GM21717 (cell line): ENCODE measurements at regions not wholly inside any gene's neighbourhood (a gene's known extent, or its start where the extent isn't known, plus 50 kb on each side); places are given as distances from the start of the nearest gene placed in this dataset.

Experiments used
- ATAC-seq: cut with Tn5 transposase; IDR thresholded peaks from one replicate; pipeline ENCODE4 v1.9.1; 2021; ENCODE audit warnings: mild to moderate bottlenecking, moderate library complexity; ENCODE audit not compliant: unreplicated experiment

GRCh38 chr5:89440670-89441069 is 557.7 kb upstream of the MEF2C start:
- no peak for ATAC-seq

- ATAC-seq: no peak
These were observed 554.8 kb upstream of the MEF2C start for GRCh38 chr5:89437450-89438435.

- no peak for ATAC-seq
These were observed 553.5 kb upstream of the MEF2C start for GRCh38 chr5:89436464-89436863.

- ATAC-seq: peak; percentile 74
These were observed 552.4 kb upstream of the MEF2C start for GRCh38 chr5:89435347-89435746.

- ATAC-seq: no peak
These were observed 545.6 kb upstream of the MEF2C start for GRCh38 chr5:89428624-89429023.

GRCh38 chr5:89425062-89425461 is 542.1 kb upstream of the MEF2C start:
- no peak for ATAC-seq

GRCh38 chr5:89421035-89421434 is 538.1 kb upstream of the MEF2C start:
- ATAC-seq: no peak

- no peak for ATAC-seq
These were observed 535.6 kb upstream of the MEF2C start for GRCh38 chr5:89418407-89419085.

GRCh38 chr5:89417990-89418389 is 535.0 kb upstream of the MEF2C start:
- no peak for ATAC-seq

GRCh38 chr5:89417515-89417914 is 534.5 kb upstream of the MEF2C start:
- no peak for ATAC-seq

- no peak for ATAC-seq
These were observed 528.9 kb upstream of the MEF2C start for GRCh38 chr5:89411891-89412290.

- ATAC-seq: no peak
These were observed 524.1 kb upstream of the MEF2C start for GRCh38 chr5:89407054-89407453.

- no peak for ATAC-seq
These were observed 518.7 kb upstream of the MEF2C start for GRCh38 chr5:89401659-89402058.

- ATAC-seq: no peak
These were observed 518.0 kb upstream of the MEF2C start for GRCh38 chr5:89401012-89401411.

- ATAC-seq: no peak
These were observed 516.6 kb upstream of the MEF2C start for GRCh38 chr5:89399548-89399947.

- ATAC-seq: peak; percentile 90
These were observed 514.1 kb upstream of the MEF2C start for GRCh38 chr5:89397096-89397495.

- ATAC-seq: peak; percentile 50
These were observed 513.4 kb upstream of the MEF2C start for GRCh38 chr5:89396278-89396954.

- no peak for ATAC-seq
These were observed 512.1 kb upstream of the MEF2C start for GRCh38 chr5:89395111-89395510.

- ATAC-seq: no peak
These were observed 505.9 kb upstream of the MEF2C start for GRCh38 chr5:89388872-89389271.

- ATAC-seq: no peak
These were observed 501.4 kb upstream of the MEF2C start for GRCh38 chr5:89384391-89384790.

GRCh38 chr5:89380635-89381034 is 497.7 kb upstream of the MEF2C start:
- no peak for ATAC-seq
